ENCODE measurements at regions not wholly inside any gene's neighbourhood (a gene's known extent, or its start where the extent isn't known, plus 50 kb on each side); places are given as distances from the start of the nearest gene placed in this dataset.

- no peak for DNase-seq
Observed at GRCh38 chr17:79365351-79365750, 245.5 kb downstream of the RBFOX3 start.

GRCh38 chr17:79364315-79365094 lies 246.3 kb downstream of the RBFOX3 start:
- no peak for DNase-seq

GRCh38 chr17:79363552-79364275 lies 247.1 kb downstream of the RBFOX3 start:
- DNase-seq = no peak

- DNase-seq = no peak
Observed at GRCh38 chr17:79362772-79363305, 248.0 kb downstream of the RBFOX3 start.

GRCh38 chr17:79361873-79362771 lies 248.7 kb downstream of the RBFOX3 start:
- no peak for DNase-seq

DNA sequence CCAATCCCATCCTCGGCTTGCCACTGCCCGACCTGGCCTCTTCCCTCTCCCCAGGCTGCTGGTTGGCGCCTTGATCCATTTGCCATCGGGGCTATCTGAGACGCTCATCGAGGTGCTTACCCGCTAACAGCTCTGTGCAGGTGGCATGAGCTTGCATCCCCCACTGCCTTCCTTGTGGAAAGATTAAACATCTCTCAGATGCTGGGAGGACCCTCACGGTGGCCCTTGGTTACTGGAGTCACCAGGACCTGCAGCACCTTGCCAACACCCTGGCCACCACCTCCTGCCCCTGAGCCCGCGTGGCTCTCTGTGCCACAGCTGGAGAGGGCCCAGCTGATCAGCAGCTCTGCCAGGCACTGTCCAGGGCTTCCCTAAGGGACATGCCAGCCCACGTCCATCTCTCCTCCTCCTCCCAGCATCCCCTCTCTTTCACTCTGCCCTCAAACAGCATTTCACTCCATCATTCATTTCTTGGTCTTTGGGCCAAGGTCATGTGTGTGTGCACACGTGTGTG lies 249.6 kb downstream of the RBFOX3 start:
- DNase-seq = no peak

GRCh38 chr17:79360196-79360595 lies 250.7 kb downstream of the RBFOX3 start:
- no peak for DNase-seq

GRCh38 chr17:79356839-79357447 lies 253.9 kb downstream of the RBFOX3 start:
- DNase-seq = no peak

- no peak for DNase-seq
Observed at GRCh38 chr17:79355165-79355564, 255.7 kb downstream of the RBFOX3 start.

- no peak for DNase-seq
Observed at GRCh38 chr17:79354173-79354820, 256.6 kb downstream of the RBFOX3 start.

GRCh38 chr17:79353548-79353947 lies 257.3 kb downstream of the RBFOX3 start:
- no peak for DNase-seq

DNA sequence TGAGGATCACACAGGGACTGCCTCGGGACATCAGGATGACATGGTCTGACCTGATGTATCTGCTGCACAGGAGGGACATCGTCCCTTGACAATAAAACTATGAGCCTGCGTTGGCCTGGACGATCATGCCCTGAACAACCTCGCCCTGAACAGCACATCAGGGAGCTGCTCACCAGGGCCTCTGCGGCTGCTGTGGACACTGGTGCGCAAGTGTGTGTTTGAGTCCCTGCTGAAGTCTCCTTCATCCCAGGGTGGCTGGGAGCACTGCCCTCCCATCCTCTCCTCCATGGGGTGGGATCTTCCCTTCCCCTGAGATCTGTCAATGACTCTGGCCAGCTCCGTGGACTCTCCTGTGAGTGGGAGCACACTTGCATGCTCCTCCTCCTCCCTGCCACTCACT lies 257.8 kb downstream of the RBFOX3 start:
- DNase-seq = no peak

DNA sequence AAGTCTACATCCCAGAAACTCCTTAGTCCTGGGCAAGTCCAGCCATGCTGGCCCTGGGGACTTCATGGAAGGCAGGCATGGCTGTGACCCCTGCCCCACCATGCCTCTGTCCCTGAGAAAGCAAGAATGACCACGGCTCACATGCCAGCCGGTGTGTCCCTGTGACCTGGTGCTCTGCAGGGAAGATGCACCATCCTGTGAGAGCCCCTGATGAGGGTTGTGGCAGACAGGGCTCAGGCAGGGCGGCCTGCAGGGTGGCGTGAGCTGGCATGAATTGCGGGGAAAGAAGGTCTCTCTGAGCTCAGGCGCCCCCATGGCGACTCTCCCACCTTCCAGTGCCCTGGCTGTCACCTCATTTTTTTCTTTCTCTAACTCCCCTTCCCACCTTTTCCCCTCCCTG lies 260.3 kb downstream of the RBFOX3 start:
- DNase-seq = no peak

DNA sequence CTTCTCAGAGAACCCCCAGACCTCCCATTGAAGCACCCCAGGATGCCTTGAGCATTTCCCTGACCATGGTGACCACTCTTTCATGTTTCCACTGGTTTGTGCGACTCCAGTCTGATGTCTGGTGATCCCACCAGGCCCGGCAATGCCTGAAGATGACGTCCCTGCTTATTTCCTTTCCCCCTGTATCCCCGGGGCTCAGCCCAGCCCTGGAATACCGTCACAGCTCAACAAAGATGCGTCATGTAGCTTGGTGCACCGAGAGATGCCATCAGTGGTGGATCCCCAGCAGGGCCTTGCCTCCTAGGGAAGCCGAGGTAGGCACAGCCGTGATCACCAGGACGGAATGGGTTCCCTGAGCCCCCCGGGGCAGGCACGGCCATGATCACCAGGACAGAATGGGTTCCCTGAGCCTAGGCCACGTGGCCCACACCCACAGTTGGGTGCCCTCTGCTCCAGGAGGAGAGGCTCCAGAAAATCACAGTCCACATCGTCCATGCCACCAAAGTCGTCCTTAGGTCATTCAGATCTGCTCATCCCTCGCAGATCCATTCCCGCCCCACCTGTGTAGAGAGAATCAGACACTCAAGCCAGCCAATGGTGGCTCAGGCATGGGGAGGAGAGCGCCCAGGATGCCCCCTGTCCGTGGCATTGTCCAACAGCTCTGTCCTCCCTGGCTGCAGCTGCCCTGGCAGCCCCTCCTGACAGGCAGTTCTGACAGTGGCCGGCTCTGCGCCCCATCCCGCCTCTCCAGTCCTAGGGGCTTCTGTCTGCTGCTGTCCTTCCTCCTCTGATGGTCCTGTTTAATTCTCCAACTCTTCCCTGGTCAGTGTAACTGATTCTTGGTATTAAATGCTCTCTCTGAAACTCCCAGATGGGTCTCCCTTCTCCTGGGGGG lies 261.1 kb downstream of the RBFOX3 start:
- DNase-seq = no peak

DNA sequence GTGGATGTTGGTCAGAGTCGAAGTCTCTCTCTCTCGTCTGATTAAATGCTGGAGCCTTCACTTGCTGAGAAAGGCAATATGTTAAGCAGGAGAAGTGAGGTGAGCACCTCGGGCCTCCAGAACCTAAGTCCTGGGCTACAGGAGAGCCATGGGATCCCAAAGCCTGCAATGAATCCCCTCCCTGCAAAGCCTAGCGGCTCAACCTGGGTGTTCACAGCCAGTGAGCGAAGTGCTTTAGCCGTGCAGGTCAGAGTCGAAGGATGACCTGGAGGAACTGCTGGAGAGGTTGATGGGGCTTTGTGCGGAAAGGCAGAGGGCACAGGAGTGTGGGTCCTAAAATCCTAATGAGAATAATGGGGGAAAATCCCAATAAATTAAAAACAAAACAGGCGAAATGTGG lies 267.8 kb downstream of the ENGASE start:
- DNase-seq = no peak

GRCh38 chr17:79341816-79342215 lies 267.2 kb downstream of the ENGASE start:
- DNase-seq = no peak

- DNase-seq = no peak
Observed at GRCh38 chr17:79341222-79341780, 266.7 kb downstream of the ENGASE start.

- DNase-seq = no peak
Observed at GRCh38 chr17:79340333-79341221, 266.0 kb downstream of the ENGASE start.

DNA sequence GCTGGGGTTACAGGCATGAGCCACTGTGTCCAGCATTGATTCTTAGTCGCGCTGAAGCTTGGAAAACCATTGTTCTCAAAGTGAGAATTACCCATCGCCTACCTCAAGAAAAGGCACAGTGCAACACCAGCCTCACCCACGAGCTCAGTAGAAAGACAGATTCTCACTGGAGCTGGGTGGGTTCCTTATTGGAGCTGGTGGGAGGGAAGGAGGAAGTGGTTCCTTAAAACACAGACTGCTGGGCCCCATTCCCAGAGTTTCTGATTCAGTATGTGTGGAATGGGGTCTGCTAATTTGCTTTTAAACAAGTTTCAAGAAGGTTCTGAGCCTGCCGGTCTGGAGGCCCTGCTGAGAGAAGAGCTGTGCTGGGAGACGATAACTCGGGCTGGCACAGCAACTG lies 264.7 kb downstream of the ENGASE start:
- no peak for DNase-seq

Data from activated CD4-positive, alpha-beta T cell treated with anti-CD3 and anti-CD28 coated beads for 4 hours (primary cell).